Stomach (tissue), 4 donors: ENCODE measurements at regions not wholly inside any gene's neighbourhood (a gene's known extent, or its start where the extent isn't known, plus 50 kb on each side); places are given as distances from the start of the nearest gene placed in this dataset.

Experiments used
- POLR2A ChIP-seq, 4 donors: fragments of 450-650 bp; IDR thresholded peaks; one replicate each; pipeline ENCODE4 v1.6.1; 2016; ENCODE audit warnings: antibody characterized with exemption in 4 of 4, control low read depth in 2 of 4, mild to moderate bottlenecking in 1 of 4, moderate library complexity in 1 of 4
- TF ChIP-seq, protein P1 (sequence below), 7 experiments: fragments of 450-650 bp in 4 of 7; fragments of 200-600 bp in 3 of 7; sonication (generic) in 3 of 7; IDR thresholded peaks; one replicate each; pipeline ENCODE4 v1.5.1; 2016 to 2019; ENCODE audit warnings: antibody characterized with exemption in 7 of 7, control low read depth in 2 of 7, mild to moderate bottlenecking in 1 of 7

DNA sequence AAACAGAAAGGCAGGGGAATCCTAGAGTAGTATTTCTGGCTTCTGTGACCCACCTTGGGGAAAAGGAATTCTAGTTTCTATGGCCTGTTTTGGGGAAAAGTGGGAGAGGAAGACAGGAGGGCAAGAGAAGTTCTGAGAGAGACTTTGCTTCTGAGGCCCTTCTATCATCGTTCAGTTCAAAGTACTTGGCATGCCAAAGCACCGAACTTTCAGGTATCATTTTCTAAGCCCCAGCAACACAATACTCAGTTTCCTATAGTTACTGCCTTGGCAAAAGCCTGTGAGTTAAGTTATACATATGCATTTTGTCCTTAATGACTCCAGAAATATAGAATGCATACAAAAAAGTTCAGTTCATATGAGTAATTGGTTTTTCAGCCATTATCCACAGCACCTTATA, 74.1 kb upstream of the CHD2 start:
- TF ChIP-seq, protein P1, sequence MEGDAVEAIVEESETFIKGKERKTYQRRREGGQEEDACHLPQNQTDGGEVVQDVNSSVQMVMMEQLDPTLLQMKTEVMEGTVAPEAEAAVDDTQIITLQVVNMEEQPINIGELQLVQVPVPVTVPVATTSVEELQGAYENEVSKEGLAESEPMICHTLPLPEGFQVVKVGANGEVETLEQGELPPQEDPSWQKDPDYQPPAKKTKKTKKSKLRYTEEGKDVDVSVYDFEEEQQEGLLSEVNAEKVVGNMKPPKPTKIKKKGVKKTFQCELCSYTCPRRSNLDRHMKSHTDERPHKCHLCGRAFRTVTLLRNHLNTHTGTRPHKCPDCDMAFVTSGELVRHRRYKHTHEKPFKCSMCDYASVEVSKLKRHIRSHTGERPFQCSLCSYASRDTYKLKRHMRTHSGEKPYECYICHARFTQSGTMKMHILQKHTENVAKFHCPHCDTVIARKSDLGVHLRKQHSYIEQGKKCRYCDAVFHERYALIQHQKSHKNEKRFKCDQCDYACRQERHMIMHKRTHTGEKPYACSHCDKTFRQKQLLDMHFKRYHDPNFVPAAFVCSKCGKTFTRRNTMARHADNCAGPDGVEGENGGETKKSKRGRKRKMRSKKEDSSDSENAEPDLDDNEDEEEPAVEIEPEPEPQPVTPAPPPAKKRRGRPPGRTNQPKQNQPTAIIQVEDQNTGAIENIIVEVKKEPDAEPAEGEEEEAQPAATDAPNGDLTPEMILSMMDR (IDR thresholded peaks at IDR 0.05), result no peak
- TF ChIP-seq POLR2A (IDR thresholded peaks at IDR 0.05), result no peak
